ENCODE measurements at regions not wholly inside any gene's neighbourhood (a gene's known extent, or its start where the extent isn't known, plus 50 kb on each side); places are given as distances from the start of the nearest gene placed in this dataset.

DNA sequence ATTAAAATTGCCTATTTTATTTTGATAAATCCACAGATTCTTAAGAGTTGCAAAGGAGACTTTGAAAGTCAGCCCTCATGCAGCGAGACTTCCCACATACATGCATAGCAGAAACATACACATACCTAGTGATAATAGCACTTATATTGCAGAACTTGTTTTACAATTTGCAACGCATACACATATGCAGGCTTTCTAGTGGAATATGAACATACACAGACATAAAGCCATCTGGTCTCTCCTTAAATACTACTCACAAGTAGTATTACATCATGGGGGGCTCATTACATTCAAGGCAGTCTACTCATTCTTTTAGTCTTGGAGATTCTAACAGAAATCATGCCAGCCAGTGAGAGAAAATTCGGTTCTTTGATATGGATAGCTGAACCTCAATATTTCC lies 295.1 kb upstream of the RND3 start:
- DNase-seq = no peak
- Histone ChIP-seq H3K9me3 (no peaks in the 10 kb centered on the region), H3K36me3 (no peaks in the 10 kb centered on the region), H3K27me3 (no peaks in the 10 kb centered on the region), H3K4me3 (no peak overlapping the region), H3K27ac (no peak overlapping the region), H3K4me1 (peaks cover 0 to 6% (median 0%) of the 10 kb centered on the region in 3 donors)
- WGBS, 2 donors = 89 to 91% methylated on average over 3 of the region's 3 CpGs
- TF ChIP-seq POLR2A (IDR thresholded peaks at IDR 0.05) = no peak
- TF ChIP-seq, protein P1, sequence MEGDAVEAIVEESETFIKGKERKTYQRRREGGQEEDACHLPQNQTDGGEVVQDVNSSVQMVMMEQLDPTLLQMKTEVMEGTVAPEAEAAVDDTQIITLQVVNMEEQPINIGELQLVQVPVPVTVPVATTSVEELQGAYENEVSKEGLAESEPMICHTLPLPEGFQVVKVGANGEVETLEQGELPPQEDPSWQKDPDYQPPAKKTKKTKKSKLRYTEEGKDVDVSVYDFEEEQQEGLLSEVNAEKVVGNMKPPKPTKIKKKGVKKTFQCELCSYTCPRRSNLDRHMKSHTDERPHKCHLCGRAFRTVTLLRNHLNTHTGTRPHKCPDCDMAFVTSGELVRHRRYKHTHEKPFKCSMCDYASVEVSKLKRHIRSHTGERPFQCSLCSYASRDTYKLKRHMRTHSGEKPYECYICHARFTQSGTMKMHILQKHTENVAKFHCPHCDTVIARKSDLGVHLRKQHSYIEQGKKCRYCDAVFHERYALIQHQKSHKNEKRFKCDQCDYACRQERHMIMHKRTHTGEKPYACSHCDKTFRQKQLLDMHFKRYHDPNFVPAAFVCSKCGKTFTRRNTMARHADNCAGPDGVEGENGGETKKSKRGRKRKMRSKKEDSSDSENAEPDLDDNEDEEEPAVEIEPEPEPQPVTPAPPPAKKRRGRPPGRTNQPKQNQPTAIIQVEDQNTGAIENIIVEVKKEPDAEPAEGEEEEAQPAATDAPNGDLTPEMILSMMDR (IDR thresholded peaks at IDR 0.05) = no peak
- intact Hi-C loops (cut with DNase I) = no loop called here

DNA sequence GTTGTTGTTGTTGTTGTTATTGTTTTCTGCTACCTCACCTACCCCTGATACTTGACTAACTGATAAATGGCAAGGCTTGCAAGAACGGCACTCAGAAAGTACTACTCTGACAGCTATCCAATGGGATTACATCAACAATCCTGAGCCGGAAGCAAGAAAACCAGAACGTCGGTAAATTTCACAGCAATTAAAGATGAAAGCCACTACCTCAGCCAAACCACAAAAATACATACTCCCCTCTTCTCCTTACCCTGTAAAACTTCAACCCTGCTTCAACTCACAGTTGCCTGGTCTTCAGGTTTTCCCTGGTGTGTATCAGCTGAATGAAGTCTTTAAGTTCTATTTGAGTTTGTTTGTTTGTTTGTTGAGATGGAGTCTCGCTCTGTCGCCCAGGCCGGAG lies 293.7 kb upstream of the RND3 start:
- H3K27me3 ChIP-seq = no peaks in the 10 kb centered on the region
- H3K4me1 ChIP-seq = peaks cover 0 to 6% (median 0%) of the 10 kb centered on the region in 3 donors
- no peaks in the 10 kb centered on the region for H3K9me3 ChIP-seq
- no peak for TF ChIP-seq POLR2A (IDR thresholded peaks at IDR 0.05)
- TF ChIP-seq, protein P1 (IDR thresholded peaks at IDR 0.05) = no peak
- no peaks in the 10 kb centered on the region for H3K36me3 ChIP-seq
- no peak for DNase-seq
- no peak overlapping the region for H3K4me3 ChIP-seq
- 87% methylated on average over 7 of the region's 7 CpGs for WGBS, 2 donors
- intact Hi-C loops (cut with DNase I) = no loop called here
- no peak overlapping the region for H3K27ac ChIP-seq

DNA sequence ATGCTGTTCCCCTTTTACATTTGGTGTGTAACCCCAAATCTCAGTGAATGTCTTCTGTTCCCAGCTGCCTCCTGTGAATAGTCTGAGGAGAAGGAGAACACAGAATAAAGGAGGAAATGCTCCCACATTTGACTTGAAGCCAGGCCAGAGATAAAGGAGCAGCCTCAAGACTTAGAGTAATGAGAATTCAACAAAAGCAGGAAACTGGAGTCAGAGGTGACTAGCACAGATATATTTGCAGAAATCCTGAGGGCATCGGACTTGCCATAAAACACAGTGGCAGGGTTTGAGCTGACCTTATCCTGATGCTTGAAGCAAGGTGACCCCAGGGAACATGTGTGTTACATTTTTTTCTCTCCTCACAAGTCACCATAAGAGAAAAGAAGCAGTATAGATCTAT lies 291.4 kb upstream of the RND3 start:
- no peaks in the 10 kb centered on the region for H3K27me3 ChIP-seq
- no peaks in the 10 kb centered on the region for H3K9me3 ChIP-seq
- H3K4me3 ChIP-seq = no peak overlapping the region
- TF ChIP-seq POLR2A (IDR thresholded peaks at IDR 0.05) = no peak
- TF ChIP-seq, protein P1 (IDR thresholded peaks at IDR 0.05) = no peak
- 26 to 40% methylated on average over 1 of the region's 1 CpG for WGBS, 2 donors
- peaks cover 0 to 6% (median 0%) of the 10 kb centered on the region in 3 donors for H3K4me1 ChIP-seq
- intact Hi-C loops (cut with DNase I) = no loop called here
- no peak overlapping the region for H3K27ac ChIP-seq
- DNase-seq = no peak
- no peaks in the 10 kb centered on the region for H3K36me3 ChIP-seq

DNA sequence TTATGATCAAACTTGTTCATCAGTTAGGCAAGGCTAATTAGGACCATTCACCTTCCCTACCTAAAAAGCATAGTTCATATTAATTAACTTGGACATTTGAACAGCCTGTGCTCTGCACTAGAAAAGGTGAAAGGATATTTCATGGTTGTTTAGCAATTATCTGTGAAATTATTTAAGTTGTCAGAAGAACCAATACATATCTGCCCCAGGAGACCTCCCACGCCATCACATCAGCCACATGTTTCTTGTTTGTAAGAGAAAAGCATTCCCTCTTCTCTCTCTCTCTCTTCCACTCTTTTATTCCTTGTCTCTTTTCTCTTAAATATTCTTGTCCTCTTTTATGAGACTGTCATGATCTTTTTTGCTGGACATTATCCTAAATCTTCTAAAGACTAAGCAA lies 282.0 kb upstream of the RND3 start:
- intact Hi-C loops (cut with DNase I) = no loop called here
- H3K27me3 ChIP-seq = no peaks in the 10 kb centered on the region

GRCh38 chr2:150767991-150768746 lies 280.7 kb upstream of the RND3 start:
- no peak overlapping the region for H3K4me3 ChIP-seq
- 53 to 70% methylated on average over 5 of the region's 5 CpGs for WGBS, 2 donors
- no peaks in the 10 kb centered on the region for H3K36me3 ChIP-seq
- no peak for TF ChIP-seq POLR2A (IDR thresholded peaks at IDR 0.05)
- TF ChIP-seq, protein P1 (IDR thresholded peaks at IDR 0.05) = no peak
- H3K27me3 ChIP-seq = no peaks in the 10 kb centered on the region
- no peak for DNase-seq
- H3K9me3 ChIP-seq = no peaks in the 10 kb centered on the region
- H3K27ac ChIP-seq = no peak overlapping the region
- intact Hi-C loops (cut with DNase I) = no loop called here
- no peaks in the 10 kb centered on the region for H3K4me1 ChIP-seq

More for the DNA sequence above, 282.0 kb upstream of the RND3 start:
- H3K36me3 ChIP-seq = no peaks in the 10 kb centered on the region
- no peak overlapping the region for H3K4me3 ChIP-seq
- H3K9me3 ChIP-seq = no peaks in the 10 kb centered on the region
- WGBS, 2 donors = 70 to 79% methylated on average over 1 of the region's 1 CpG
- no peak overlapping the region for H3K27ac ChIP-seq
- no peaks in the 10 kb centered on the region for H3K4me1 ChIP-seq
- DNase-seq = no peak
- TF ChIP-seq, protein P1 (IDR thresholded peaks at IDR 0.05) = no peak
- no peak for TF ChIP-seq POLR2A (IDR thresholded peaks at IDR 0.05)

Data from esophagus squamous epithelium (tissue), 5 donors.